GM10248 (cell line): ENCODE measurements at regions not wholly inside any gene's neighbourhood (a gene's known extent, or its start where the extent isn't known, plus 50 kb on each side); places are given as distances from the start of the nearest gene placed in this dataset.

Experiments
- CTCF ChIA-PET: fragments of 300-600 bp; sonication (Branson Sonifier 250); formaldehyde crosslinking; extraction: SDS; loops from one replicate; lab custom pipeline; 2021; ENCODE audit warnings: antibody characterized with exemption; lab: Yijun Ruan, JAX
- POLR2A ChIA-PET: fragments of 350-650 bp; sonication (Branson Sonifier 250); formaldehyde crosslinking; extraction: SDS; loops from one replicate; lab custom pipeline; 2020; ENCODE audit warnings: antibody characterized with exemption; lab: Yijun Ruan, JAX
- DNase-seq: peaks from one replicate; pipeline ENCODE4 v3.0.0; 2012; ENCODE audit errors: extremely low spot score
- CTCF ChIP-seq: IDR thresholded peaks from 2 replicates; pipeline ENCODE4 v1.5.1; 2012; ENCODE audit warnings: mild to moderate bottlenecking, low read depth; ENCODE audit errors: extremely low read depth, missing control alignments, control extremely low read depth

- no peak for DNase-seq
- POLR2A ChIA-PET, result no interaction called here
- TF ChIP-seq CTCF, result no peak
- CTCF ChIA-PET, result no interaction called here
Observed at GRCh38 chr2:14520385-14520945, 112.1 kb upstream of the LRATD1 start.

- ChIA-PET CTCF (no interaction called here), POLR2A (no interaction called here)
- no peak for DNase-seq
- TF ChIP-seq CTCF, result no peak
Observed at GRCh38 chr2:14524041-14524802, 108.3 kb upstream of the LRATD1 start.

- no peak for TF ChIP-seq CTCF
- ChIA-PET POLR2A (no interaction called here), CTCF (no interaction called here)
Observed at GRCh38 chr2:14524803-14525080, 107.8 kb upstream of the LRATD1 start.

GRCh38 chr2:14530506-14530905 lies 102.0 kb upstream of the LRATD1 start:
- TF ChIP-seq CTCF, result no peak
- no peak for DNase-seq
- ChIA-PET CTCF (no interaction called here), POLR2A (no interaction called here)

More at GRCh38 chr2:14524803-14525080, 107.8 kb upstream of the LRATD1 start:
- DNase-seq, result no peak

GRCh38 chr2:14533131-14533757 lies 99.3 kb upstream of the LRATD1 start:
- ChIA-PET CTCF (no interaction called here), POLR2A (no interaction called here)
- TF ChIP-seq CTCF, result no peak
- DNase-seq, result no peak

GRCh38 chr2:14535156-14535555 lies 97.4 kb upstream of the LRATD1 start:
- ChIA-PET CTCF (no interaction called here), POLR2A (no interaction called here)
- TF ChIP-seq CTCF, result no peak
- no peak for DNase-seq
